GM12891 (cell line): ENCODE measurements at regions not wholly inside any gene's neighbourhood (a gene's known extent, or its start where the extent isn't known, plus 50 kb on each side); places are given as distances from the start of the nearest gene placed in this dataset.

ENCODE experiments used
- POLR2A ChIP-seq: IDR thresholded peaks from 2 replicates; pipeline ENCODE4 v1.6.1; 2011; ENCODE audit warnings: low read depth, low read length, control low read depth
- SPI1 ChIP-seq: IDR thresholded peaks from 2 replicates; pipeline ENCODE4 v1.6.1; 2011; ENCODE audit warnings: low read depth, low read length, control low read depth
- TAF1 ChIP-seq: IDR thresholded peaks from 2 replicates; pipeline ENCODE4 v1.6.1; 2011; ENCODE audit warnings: low read depth, low read length, control low read depth

DNA sequence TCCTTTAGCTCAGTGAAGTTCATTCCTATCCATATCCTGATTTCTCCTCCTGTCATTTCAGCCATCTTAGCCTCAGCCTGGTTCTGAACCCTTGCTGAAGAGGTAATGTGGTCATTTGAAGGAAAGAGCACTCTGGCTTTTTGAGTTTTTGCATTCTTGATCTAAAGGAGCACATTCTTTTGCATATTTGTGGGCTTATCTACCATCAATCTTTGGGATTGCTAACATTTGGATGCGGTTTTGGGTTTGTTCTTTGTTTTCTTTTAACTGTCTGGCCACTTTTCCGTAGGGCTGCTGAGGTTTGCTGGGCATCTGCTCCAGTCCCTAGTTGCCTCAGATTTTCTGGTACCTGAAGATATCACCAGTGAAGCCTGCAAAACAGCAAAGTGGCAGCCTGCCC lies 238.3 kb downstream of the EPM2A start:
- TF ChIP-seq POLR2A = no peak
- TF ChIP-seq SPI1 = no peak
- no peak for TF ChIP-seq TAF1
